Activated naive CD8-positive, alpha-beta T cell treated with anti-CD3 and anti-CD28 coated beads for 36 hours (primary cell): ENCODE measurements at regions not wholly inside any gene's neighbourhood (a gene's known extent, or its start where the extent isn't known, plus 50 kb on each side); places are given as distances from the start of the nearest gene placed in this dataset.

Experiments
- DNase-seq: peaks from one replicate; pipeline ENCODE4 v3.0.0; 2021
- H3K27ac Mint-ChIP-seq: one replicate; pipeline ENCODE4 v1.8.0; 2022; ENCODE audit warnings: mild to moderate bottlenecking, moderate library complexity, mixed read lengths
- H3K27me3 Mint-ChIP-seq: one replicate; pipeline ENCODE4 v1.8.0; 2022; ENCODE audit warnings: mild to moderate bottlenecking, mixed read lengths
- H3K36me3 Mint-ChIP-seq: one replicate; pipeline ENCODE4 v1.8.0; 2021; ENCODE audit warnings: mild to moderate bottlenecking, mixed read lengths
- H3K4me1 Mint-ChIP-seq: one replicate; pipeline ENCODE4 v1.8.0; 2021; ENCODE audit warnings: mixed read lengths
- H3K4me3 Mint-ChIP-seq: one replicate; pipeline ENCODE4 v1.8.0; 2022; ENCODE audit warnings: mild to moderate bottlenecking, moderate library complexity, mixed read lengths
- H3K9me3 Mint-ChIP-seq: one replicate; pipeline ENCODE4 v1.8.0; 2022; ENCODE audit warnings: mixed read lengths

- Mint-ChIP-seq H3K27me3 (no peaks in the 10 kb centered on the region), H3K4me1 (no peaks in the 10 kb centered on the region), H3K27ac (no peak overlapping the region), H3K4me3 (no peak overlapping the region), H3K36me3 (no peaks in the 10 kb centered on the region), H3K9me3 (no peaks in the 10 kb centered on the region)
- DNase-seq = no peak
Observed at GRCh38 chr2:208545403-208546042, 138.9 kb downstream of the PTH2R start.

DNA sequence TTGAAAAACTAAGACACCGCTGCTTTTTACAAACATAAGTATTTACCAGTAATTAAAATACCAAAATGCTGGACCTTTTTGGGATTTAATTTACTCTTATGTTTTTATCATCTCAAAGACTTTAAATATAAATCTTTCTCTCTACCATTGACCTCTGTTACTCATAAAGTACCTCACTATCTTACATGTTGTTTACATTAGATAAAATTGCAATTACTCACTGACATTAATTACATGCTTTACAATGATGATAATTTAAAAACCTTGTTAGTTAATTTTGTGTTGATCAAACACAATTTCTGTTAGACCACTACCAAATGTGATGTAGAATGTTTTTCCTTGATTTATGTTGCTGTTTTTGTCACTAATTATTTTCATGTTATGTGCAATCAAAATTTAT lies 139.5 kb downstream of the PTH2R start:
- Mint-ChIP-seq H3K36me3 (no peaks in the 10 kb centered on the region), H3K27me3 (no peaks in the 10 kb centered on the region), H3K27ac (no peak overlapping the region), H3K4me3 (no peak overlapping the region), H3K9me3 (no peaks in the 10 kb centered on the region), H3K4me1 (no peaks in the 10 kb centered on the region)
- no peak for DNase-seq

- Mint-ChIP-seq H3K4me1 (no peaks in the 10 kb centered on the region), H3K36me3 (no peaks in the 10 kb centered on the region), H3K4me3 (no peak overlapping the region), H3K27me3 (no peaks in the 10 kb centered on the region), H3K9me3 (peaks cover 2% of the 10 kb centered on the region), H3K27ac (no peak overlapping the region)
- no peak for DNase-seq
Observed at GRCh38 chr2:208546860-208547650, 140.5 kb downstream of the PTH2R start.

- Mint-ChIP-seq H3K4me3 (no peak overlapping the region), H3K27ac (no peak overlapping the region), H3K9me3 (peaks cover 2% of the 10 kb centered on the region), H3K27me3 (no peaks in the 10 kb centered on the region), H3K36me3 (no peaks in the 10 kb centered on the region), H3K4me1 (no peaks in the 10 kb centered on the region)
- DNase-seq = no peak
Observed at GRCh38 chr2:208548700-208549099, 142.1 kb downstream of the PTH2R start.

- Mint-ChIP-seq H3K27me3 (no peaks in the 10 kb centered on the region), H3K4me1 (no peaks in the 10 kb centered on the region), H3K9me3 (peaks cover 2% of the 10 kb centered on the region), H3K36me3 (no peaks in the 10 kb centered on the region), H3K4me3 (no peak overlapping the region), H3K27ac (no peak overlapping the region)
- DNase-seq = no peak
Observed at GRCh38 chr2:208549546-208550158, 143.1 kb downstream of the PTH2R start.

DNA sequence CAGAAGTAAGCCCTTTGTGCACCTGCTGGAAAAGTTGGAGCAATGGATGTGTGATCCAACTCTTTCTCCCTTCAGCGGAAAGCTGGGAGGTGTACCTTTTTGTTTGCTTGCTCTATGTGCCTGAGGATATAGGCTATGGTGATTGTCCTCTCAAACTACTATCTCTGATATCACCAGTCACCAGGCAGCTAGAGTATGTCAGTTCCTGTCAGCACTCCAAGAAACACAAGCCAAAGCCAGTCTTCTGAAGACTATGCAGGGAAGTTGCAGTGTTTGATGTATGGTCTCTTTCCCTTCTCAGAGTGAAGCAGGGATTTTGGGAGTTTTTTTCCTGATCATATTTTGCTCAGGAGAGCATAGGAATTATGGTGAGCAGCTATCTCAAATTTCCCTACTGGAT lies 146.4 kb downstream of the PTH2R start:
- no peak overlapping the region for H3K4me3 Mint-ChIP-seq
- no peaks in the 10 kb centered on the region for H3K36me3 Mint-ChIP-seq
- H3K27ac Mint-ChIP-seq = no peak overlapping the region
- no peaks in the 10 kb centered on the region for H3K4me1 Mint-ChIP-seq
- peaks cover 4% of the 10 kb centered on the region for H3K9me3 Mint-ChIP-seq
- peaks cover 2% of the 10 kb centered on the region for H3K27me3 Mint-ChIP-seq
- no peak for DNase-seq

GRCh38 chr2:208556983-208557484 lies 150.4 kb downstream of the PTH2R start:
- Mint-ChIP-seq H3K27ac (no peak overlapping the region), H3K27me3 (peaks cover 2% of the 10 kb centered on the region), H3K9me3 (peaks cover 9% of the 10 kb centered on the region), H3K36me3 (no peaks in the 10 kb centered on the region), H3K4me1 (no peaks in the 10 kb centered on the region), H3K4me3 (no peak overlapping the region)
- DNase-seq = no peak

DNA sequence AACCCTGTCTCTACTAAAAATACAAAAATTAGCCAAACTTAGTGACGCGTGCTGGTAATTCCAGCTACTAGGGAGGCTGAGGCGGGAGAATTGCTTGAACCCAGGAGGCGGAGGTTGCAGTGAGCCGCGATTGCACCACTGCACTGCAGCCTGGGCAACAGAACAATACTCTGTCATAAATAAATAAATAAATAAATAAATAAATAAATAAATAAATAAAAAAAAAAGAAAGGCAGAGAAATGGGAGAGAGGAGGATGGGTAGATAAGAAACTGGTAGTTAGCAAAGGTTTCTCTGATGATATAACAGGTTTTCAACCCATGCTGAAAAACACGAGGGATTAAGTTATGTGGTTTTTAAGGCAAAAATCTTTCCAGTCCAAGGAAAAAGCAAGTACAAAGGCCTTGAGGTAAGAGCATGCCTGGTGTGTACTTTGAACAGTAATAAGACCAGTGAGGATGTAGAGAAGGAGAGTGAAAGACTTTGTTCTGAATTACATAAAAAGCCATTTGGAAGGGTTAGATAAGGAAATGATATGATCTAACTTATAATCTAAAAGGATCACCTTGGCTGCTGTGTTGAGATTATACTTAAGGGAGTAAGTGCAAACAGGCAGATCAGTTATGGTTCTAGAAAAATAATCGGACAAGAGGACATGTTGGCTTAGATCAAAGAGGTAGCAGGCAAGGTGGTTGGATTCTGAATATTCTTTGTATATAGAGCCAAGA lies 159.3 kb downstream of the PTH2R start:
- no peak for DNase-seq
- no peaks in the 10 kb centered on the region for H3K36me3 Mint-ChIP-seq
- no peaks in the 10 kb centered on the region for H3K4me1 Mint-ChIP-seq
- H3K9me3 Mint-ChIP-seq = peaks cover 3% of the 10 kb centered on the region
- H3K4me3 Mint-ChIP-seq = no peak overlapping the region
- no peaks in the 10 kb centered on the region for H3K27me3 Mint-ChIP-seq
- H3K27ac Mint-ChIP-seq = no peak overlapping the region

DNA sequence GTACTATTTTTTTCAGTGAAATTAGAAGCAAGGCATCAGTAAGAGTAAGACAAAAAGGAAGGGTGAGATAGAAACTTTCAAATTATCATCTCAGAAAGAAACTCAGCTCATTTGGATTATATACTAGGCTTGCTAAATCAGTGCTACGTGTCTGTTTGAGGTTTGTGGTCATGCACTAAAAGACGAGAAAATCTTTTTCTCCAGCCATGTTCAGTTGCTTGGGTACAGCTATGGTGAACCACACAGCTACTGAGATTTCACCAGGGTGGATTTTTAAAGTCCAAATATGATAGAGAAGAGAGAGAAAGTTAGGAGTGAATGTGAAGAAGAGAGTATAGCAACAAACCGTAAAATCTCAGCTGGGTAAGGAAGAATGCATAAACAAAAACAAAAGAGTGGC lies 161.6 kb downstream of the PTH2R start:
- DNase-seq = no peak
- no peaks in the 10 kb centered on the region for H3K4me1 Mint-ChIP-seq
- H3K27me3 Mint-ChIP-seq = no peaks in the 10 kb centered on the region
- no peak overlapping the region for H3K4me3 Mint-ChIP-seq
- no peaks in the 10 kb centered on the region for H3K36me3 Mint-ChIP-seq
- H3K27ac Mint-ChIP-seq = no peak overlapping the region
- H3K9me3 Mint-ChIP-seq = no peaks in the 10 kb centered on the region

DNA sequence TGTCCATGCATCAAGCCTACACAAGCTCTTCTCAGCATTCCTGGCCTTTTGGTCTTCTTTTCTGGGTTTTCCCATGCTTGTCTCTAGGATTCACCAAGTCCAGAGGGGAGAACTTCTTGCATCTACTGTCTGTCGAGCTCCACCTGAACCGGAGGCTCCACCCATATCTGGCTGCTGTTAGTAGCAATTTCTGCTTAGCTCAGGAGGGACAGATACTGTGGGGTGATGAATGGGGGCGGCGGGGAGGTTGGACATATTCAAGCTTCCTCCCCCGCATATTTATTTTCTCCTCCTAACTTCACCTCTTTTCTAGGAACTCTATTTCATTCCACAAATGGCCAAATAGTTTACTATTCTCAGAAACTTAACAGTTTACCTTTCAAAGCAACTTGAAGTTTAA lies 163.5 kb downstream of the PTH2R start:
- Mint-ChIP-seq H3K27ac (no peak overlapping the region), H3K36me3 (no peaks in the 10 kb centered on the region), H3K4me3 (no peak overlapping the region), H3K4me1 (no peaks in the 10 kb centered on the region), H3K9me3 (peaks cover 3% of the 10 kb centered on the region), H3K27me3 (no peaks in the 10 kb centered on the region)
- no peak for DNase-seq

- Mint-ChIP-seq H3K27me3 (no peaks in the 10 kb centered on the region), H3K36me3 (no peaks in the 10 kb centered on the region), H3K4me1 (no peaks in the 10 kb centered on the region), H3K9me3 (peaks cover 3% of the 10 kb centered on the region), H3K27ac (no peak overlapping the region), H3K4me3 (no peak overlapping the region)
- no peak for DNase-seq
Observed at GRCh38 chr2:208570851-208571763, 164.5 kb downstream of the PTH2R start.

DNA sequence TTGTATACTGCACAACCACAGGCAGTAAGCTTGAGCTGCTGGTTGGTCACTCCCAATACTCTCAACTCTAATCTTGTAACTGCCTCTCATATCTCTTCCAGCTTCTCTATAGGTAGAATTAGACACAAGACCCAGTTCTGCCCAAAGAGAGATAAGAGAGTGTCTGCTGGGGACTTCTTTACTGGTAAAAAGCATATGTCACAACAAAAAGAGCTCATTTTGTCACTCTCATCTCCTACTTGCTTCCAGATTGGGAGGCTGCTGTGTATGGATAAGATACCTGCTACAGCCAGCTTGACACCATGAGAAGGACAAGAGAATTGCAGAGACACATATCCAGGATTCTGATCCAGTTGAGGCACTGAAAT lies 165.2 kb downstream of the PTH2R start:
- H3K4me1 Mint-ChIP-seq = no peaks in the 10 kb centered on the region
- H3K27ac Mint-ChIP-seq = no peak overlapping the region
- H3K9me3 Mint-ChIP-seq = peaks cover 3% of the 10 kb centered on the region
- DNase-seq = no peak
- H3K27me3 Mint-ChIP-seq = no peaks in the 10 kb centered on the region
- H3K36me3 Mint-ChIP-seq = no peaks in the 10 kb centered on the region
- no peak overlapping the region for H3K4me3 Mint-ChIP-seq

DNA sequence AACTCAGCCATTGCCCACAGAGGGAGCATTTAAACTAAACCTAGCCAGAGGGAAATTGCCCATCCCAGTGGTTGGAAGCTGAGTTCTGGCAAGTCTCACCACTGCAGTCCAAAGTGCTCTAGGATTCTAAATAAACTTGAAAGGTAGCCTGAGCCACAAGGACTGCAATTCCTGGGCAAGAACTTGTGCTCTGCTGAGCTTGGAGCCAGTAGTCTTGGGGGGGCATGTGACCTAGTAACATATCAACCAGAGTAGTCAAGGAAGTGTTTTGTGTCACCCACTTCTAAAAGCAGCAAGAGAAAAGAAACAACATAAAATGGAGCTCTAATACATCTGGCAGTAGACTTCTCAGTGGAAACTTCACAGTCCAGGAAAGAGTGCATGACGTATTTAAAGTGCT lies 167.0 kb downstream of the PTH2R start:
- H3K27me3 Mint-ChIP-seq = no peaks in the 10 kb centered on the region
- no peaks in the 10 kb centered on the region for H3K36me3 Mint-ChIP-seq
- H3K9me3 Mint-ChIP-seq = peaks cover 3% of the 10 kb centered on the region
- no peak overlapping the region for H3K27ac Mint-ChIP-seq
- H3K4me3 Mint-ChIP-seq = no peak overlapping the region
- DNase-seq = no peak
- no peaks in the 10 kb centered on the region for H3K4me1 Mint-ChIP-seq

DNA sequence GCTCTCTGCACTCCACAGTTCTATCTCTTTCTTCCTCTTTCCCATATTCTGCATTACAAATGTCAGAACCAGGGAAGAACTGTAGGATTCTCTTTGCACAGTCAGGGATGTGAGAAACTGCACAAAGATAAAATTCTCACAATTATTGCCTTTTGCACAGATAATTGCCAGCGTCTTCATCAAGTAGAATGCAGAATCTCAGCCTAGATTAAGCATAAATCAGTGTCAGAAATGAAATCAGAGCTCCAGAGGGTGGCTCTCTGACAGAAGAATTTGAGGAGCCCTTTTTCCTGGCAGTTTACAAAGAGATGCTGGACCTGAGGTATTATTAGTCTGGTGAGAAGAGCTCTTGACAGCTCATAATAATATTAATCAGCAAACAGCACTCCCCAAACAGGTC lies 173.1 kb downstream of the PTH2R start:
- Mint-ChIP-seq H3K4me1 (no peaks in the 10 kb centered on the region), H3K36me3 (no peaks in the 10 kb centered on the region), H3K27me3 (no peaks in the 10 kb centered on the region), H3K4me3 (no peak overlapping the region), H3K27ac (no peak overlapping the region), H3K9me3 (no peaks in the 10 kb centered on the region)
- no peak for DNase-seq
